ENCODE measurements at regions not wholly inside any gene's neighbourhood (a gene's known extent, or its start where the extent isn't known, plus 50 kb on each side); places are given as distances from the start of the nearest gene placed in this dataset.

- Histone ChIP-seq H3K4me1 (ENCODE audit: control insufficient read depth, low read length) (no peaks in the 10 kb centered on the region), H3K4me3 (ENCODE audit: low read length) (no peak overlapping the region), H3K9me3 (ENCODE audit: control insufficient read depth, insufficient read depth, low read length) (no peaks in the 10 kb centered on the region), H3K4me2 (ENCODE audit: low read length) (no peak overlapping the region), H3K36me3 (ENCODE audit: control insufficient read depth, low read length) (no peaks in the 10 kb centered on the region), H3K27me3 (ENCODE audit: control insufficient read depth, low read length) (no peaks in the 10 kb centered on the region), H4K20me1 (ENCODE audit: control insufficient read depth, insufficient read depth, low read depth, low read length) (no peaks in the 10 kb centered on the region), H3F3A (ENCODE audit: control insufficient read depth, insufficient read depth) (no peaks in the 10 kb centered on the region), H3K9me2 (replicated peaks; ENCODE audit: control insufficient read depth, low read length) (no peaks in the 10 kb centered on the region), H3K27ac (ENCODE audit: low read depth, low read length) (no peak overlapping the region), H3K79me2 (ENCODE audit: control insufficient read depth, low read length) (no peaks in the 10 kb centered on the region)
- no peak for TF ChIP-seq EZH2phosphoT487 (IDR thresholded peaks at IDR 0.05; ENCODE audit: borderline replicate concordance, low read length)
- TF ChIP-seq, protein P1, sequence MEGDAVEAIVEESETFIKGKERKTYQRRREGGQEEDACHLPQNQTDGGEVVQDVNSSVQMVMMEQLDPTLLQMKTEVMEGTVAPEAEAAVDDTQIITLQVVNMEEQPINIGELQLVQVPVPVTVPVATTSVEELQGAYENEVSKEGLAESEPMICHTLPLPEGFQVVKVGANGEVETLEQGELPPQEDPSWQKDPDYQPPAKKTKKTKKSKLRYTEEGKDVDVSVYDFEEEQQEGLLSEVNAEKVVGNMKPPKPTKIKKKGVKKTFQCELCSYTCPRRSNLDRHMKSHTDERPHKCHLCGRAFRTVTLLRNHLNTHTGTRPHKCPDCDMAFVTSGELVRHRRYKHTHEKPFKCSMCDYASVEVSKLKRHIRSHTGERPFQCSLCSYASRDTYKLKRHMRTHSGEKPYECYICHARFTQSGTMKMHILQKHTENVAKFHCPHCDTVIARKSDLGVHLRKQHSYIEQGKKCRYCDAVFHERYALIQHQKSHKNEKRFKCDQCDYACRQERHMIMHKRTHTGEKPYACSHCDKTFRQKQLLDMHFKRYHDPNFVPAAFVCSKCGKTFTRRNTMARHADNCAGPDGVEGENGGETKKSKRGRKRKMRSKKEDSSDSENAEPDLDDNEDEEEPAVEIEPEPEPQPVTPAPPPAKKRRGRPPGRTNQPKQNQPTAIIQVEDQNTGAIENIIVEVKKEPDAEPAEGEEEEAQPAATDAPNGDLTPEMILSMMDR (IDR thresholded peaks at IDR 0.05; ENCODE audit: low read depth, low read length, poor library complexity, severe bottlenecking): no peak
Measured at GRCh38 chr2:4828682-4829374, 863.4 kb upstream of the SOX11 start.

DNA sequence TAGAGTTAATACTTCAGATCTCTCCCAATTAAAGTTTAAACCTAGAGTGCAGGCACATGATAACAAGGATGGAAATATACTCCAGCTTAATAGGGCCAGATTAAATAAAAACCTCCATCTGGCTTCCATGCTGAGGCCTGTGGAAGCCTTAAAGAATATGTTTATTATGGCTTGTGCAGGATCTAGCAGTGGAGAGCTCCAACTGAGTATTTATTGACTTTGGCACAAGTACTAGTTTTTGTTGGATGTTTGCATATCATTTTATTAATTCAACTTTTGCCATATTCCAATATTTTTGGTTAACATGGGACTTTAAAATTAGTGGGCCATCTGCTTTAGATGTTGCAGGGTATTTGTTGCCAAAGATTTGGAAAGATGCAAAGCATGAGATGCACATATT lies 860.4 kb upstream of the SOX11 start:
- H3K9me3 ChIP-seq (ENCODE audit: control insufficient read depth, insufficient read depth, low read length): no peaks in the 10 kb centered on the region
- H3K4me2 ChIP-seq (ENCODE audit: low read length): no peak overlapping the region
- no peaks in the 10 kb centered on the region for H3K36me3 ChIP-seq (ENCODE audit: control insufficient read depth, low read length)
- no peaks in the 10 kb centered on the region for H3K4me1 ChIP-seq (ENCODE audit: control insufficient read depth, low read length)
- no peaks in the 10 kb centered on the region for H4K20me1 ChIP-seq (ENCODE audit: control insufficient read depth, insufficient read depth, low read depth, low read length)
- H3K79me2 ChIP-seq (ENCODE audit: control insufficient read depth, low read length): no peaks in the 10 kb centered on the region
- no peak overlapping the region for H3K4me3 ChIP-seq (ENCODE audit: low read length)
- H3K27ac ChIP-seq (ENCODE audit: low read depth, low read length): no peak overlapping the region
- TF ChIP-seq, protein P1 (IDR thresholded peaks at IDR 0.05; ENCODE audit: low read depth, low read length, poor library complexity, severe bottlenecking): no peak
- no peak for TF ChIP-seq EZH2phosphoT487 (IDR thresholded peaks at IDR 0.05; ENCODE audit: borderline replicate concordance, low read length)
- H3F3A ChIP-seq (ENCODE audit: control insufficient read depth, insufficient read depth): no peaks in the 10 kb centered on the region
- no peaks in the 10 kb centered on the region for H3K9me2 ChIP-seq (replicated peaks; ENCODE audit: control insufficient read depth, low read length)
- no peaks in the 10 kb centered on the region for H3K27me3 ChIP-seq (ENCODE audit: control insufficient read depth, low read length)

- Histone ChIP-seq H3F3A (ENCODE audit: control insufficient read depth, insufficient read depth) (no peaks in the 10 kb centered on the region), H3K9me2 (replicated peaks; ENCODE audit: control insufficient read depth, low read length) (no peaks in the 10 kb centered on the region), H3K36me3 (ENCODE audit: control insufficient read depth, low read length) (no peaks in the 10 kb centered on the region), H4K20me1 (ENCODE audit: control insufficient read depth, insufficient read depth, low read depth, low read length) (no peaks in the 10 kb centered on the region), H3K4me1 (ENCODE audit: control insufficient read depth, low read length) (no peaks in the 10 kb centered on the region), H3K79me2 (ENCODE audit: control insufficient read depth, low read length) (no peaks in the 10 kb centered on the region), H3K4me3 (ENCODE audit: low read length) (no peak overlapping the region), H3K9me3 (ENCODE audit: control insufficient read depth, insufficient read depth, low read length) (no peaks in the 10 kb centered on the region), H3K27me3 (ENCODE audit: control insufficient read depth, low read length) (no peaks in the 10 kb centered on the region), H3K27ac (ENCODE audit: low read depth, low read length) (no peak overlapping the region), H3K4me2 (ENCODE audit: low read length) (no peak overlapping the region)
- no peak for TF ChIP-seq EZH2phosphoT487 (IDR thresholded peaks at IDR 0.05; ENCODE audit: borderline replicate concordance, low read length)
- TF ChIP-seq, protein P1 (IDR thresholded peaks at IDR 0.05; ENCODE audit: low read depth, low read length, poor library complexity, severe bottlenecking): no peak
Measured at GRCh38 chr2:4832642-4833041, 859.5 kb upstream of the SOX11 start.
